ENCODE measurements at regions not wholly inside any gene's neighbourhood (a gene's known extent, or its start where the extent isn't known, plus 50 kb on each side); places are given as distances from the start of the nearest gene placed in this dataset.

GRCh38 chr14:79967001-79967400 lies 244.3 kb downstream of the DIO2 start:
- DNase-seq (ENCODE audit: low read depth), result no peak

- DNase-seq (ENCODE audit: low read depth), result no peak
Observed at GRCh38 chr14:79965896-79966295, 245.4 kb downstream of the DIO2 start.

GRCh38 chr14:79961197-79961596 lies 250.1 kb downstream of the DIO2 start:
- DNase-seq (ENCODE audit: low read depth), result no peak

- no peak for DNase-seq (ENCODE audit: low read depth)
Observed at GRCh38 chr14:79960288-79960687, 251.0 kb downstream of the DIO2 start.

- no peak for DNase-seq (ENCODE audit: low read depth)
Observed at GRCh38 chr14:79951572-79951971, 259.7 kb downstream of the DIO2 start.

GRCh38 chr14:79949906-79950305 lies 261.4 kb downstream of the DIO2 start:
- no peak for DNase-seq (ENCODE audit: low read depth)

GRCh38 chr14:79947440-79948054 lies 263.8 kb downstream of the DIO2 start:
- no peak for DNase-seq (ENCODE audit: low read depth)

- DNase-seq (ENCODE audit: low read depth), result no peak
Observed at GRCh38 chr14:79939235-79939634, 272.1 kb downstream of the DIO2 start.

- DNase-seq (ENCODE audit: low read depth), result no peak
Observed at GRCh38 chr14:79938185-79938584, 273.1 kb downstream of the DIO2 start.

- DNase-seq (ENCODE audit: low read depth), result no peak
Observed at GRCh38 chr14:79937433-79937832, 273.9 kb downstream of the DIO2 start.

- no peak for DNase-seq (ENCODE audit: low read depth)
Observed at GRCh38 chr14:79924551-79924950, 286.8 kb downstream of the DIO2 start.

- DNase-seq (ENCODE audit: low read depth), result no peak
Observed at GRCh38 chr14:79920180-79920692, 291.1 kb downstream of the DIO2 start.
